GM12801 (cell line): ENCODE measurements at regions not wholly inside any gene's neighbourhood (a gene's known extent, or its start where the extent isn't known, plus 50 kb on each side); places are given as distances from the start of the nearest gene placed in this dataset.

Experiments
- CTCF ChIP-seq: IDR thresholded peaks from one replicate; pipeline ENCODE4 v1.5.1; 2011; ENCODE audit warnings: control low read depth; ENCODE audit not compliant: insufficient read length; ENCODE audit errors: extremely low read depth

- no peak for TF ChIP-seq CTCF
Measured at GRCh38 chr12:17020765-17021164, 414.8 kb upstream of the LMO3 start.

- no peak for TF ChIP-seq CTCF
Measured at GRCh38 chr12:17017402-17017801, 411.4 kb upstream of the LMO3 start.

GRCh38 chr12:17016116-17016864, 410.3 kb upstream of the LMO3 start:
- TF ChIP-seq CTCF: no peak

- TF ChIP-seq CTCF: no peak
Measured at GRCh38 chr12:17015501-17015900, 409.5 kb upstream of the LMO3 start.

GRCh38 chr12:16984484-16984883, 378.5 kb upstream of the LMO3 start:
- no peak for TF ChIP-seq CTCF

- TF ChIP-seq CTCF: no peak
Measured at GRCh38 chr12:16972923-16973770, 367.2 kb upstream of the LMO3 start.

- no peak for TF ChIP-seq CTCF
Measured at GRCh38 chr12:16962889-16963288, 356.9 kb upstream of the LMO3 start.
